Heart left ventricle (tissue), 13 donors: ENCODE measurements at regions not wholly inside any gene's neighbourhood (a gene's known extent, or its start where the extent isn't known, plus 50 kb on each side); places are given as distances from the start of the nearest gene placed in this dataset.

Experiments
- POLR2A ChIP-seq, 2 donors: fragments of 450-650 bp; IDR thresholded peaks; one replicate each; pipeline ENCODE4 v1.6.1; 2017; ENCODE audit warnings: antibody characterized with exemption in 2 of 2, mild to moderate bottlenecking in 2 of 2, moderate library complexity in 2 of 2
- TF ChIP-seq, protein P1 (sequence below), 12 donors: fragments of 200-600 bp; sonication (generic) in 4 of 12; IDR thresholded peaks; one replicate each; pipeline versions ENCODE4 v1.5.0 to v1.8.0; 2018 to 2022; ENCODE audit warnings: antibody characterized with exemption in 12 of 12, mild to moderate bottlenecking in 5 of 12
- donor health status: ischemic (EF 13 %, LVEDD 7.1; RV severe dilation, severe dysfunction).
- donor health status: DM: no; HTN: yes; CAD: no.
- donor health status: DM: no; HTN: no; CAD: no.
- donor health status: ischemic (EF 25% LVEDD 6.9; RV normal size, moderate dysfunction).
- donor health status: ischemic (EF 25% LVEDD 5.7; RV mildly dilated, moderate dysfunction).
- donor health status: ischemic (EF 35%, LVEDD 5.7; RV mildly dilated, moderate dysfunction).
- donor health status: nonischemic (EF 11% LVEDD 7.7; RV severe dilation, severe dysfunction).
- donor health status: DM: yes; HTN: yes; CAD: no.
- donor health status: PGD.
- donor health status: ischemic (EF 29% LVEDD 5.4; RV normal size, mild dysfunction).
- donor health status: nonischemic (EF 23%, LVEDD 6.1; RV moderate dilation, normal function).

DNA sequence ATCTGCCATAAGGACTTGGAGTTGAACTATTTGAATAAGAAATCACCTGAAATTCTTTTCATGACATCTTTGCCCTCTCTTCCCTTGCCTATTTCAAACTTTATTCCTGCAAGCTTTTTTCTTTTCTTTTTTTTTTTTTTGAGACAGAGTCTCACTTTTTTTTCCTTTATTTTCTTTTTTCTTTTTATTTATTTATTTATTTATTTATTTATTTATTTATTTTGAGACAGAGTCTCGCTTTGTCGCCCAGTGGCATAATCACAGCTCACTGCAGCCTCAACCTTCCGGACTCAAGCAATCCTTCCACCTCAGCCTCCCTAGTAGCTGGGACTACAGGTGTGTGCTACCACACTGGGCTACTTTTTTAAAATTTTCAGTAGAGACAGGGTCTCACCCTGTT lies 369.3 kb upstream of the ATP11B start:
- TF ChIP-seq, protein P1, sequence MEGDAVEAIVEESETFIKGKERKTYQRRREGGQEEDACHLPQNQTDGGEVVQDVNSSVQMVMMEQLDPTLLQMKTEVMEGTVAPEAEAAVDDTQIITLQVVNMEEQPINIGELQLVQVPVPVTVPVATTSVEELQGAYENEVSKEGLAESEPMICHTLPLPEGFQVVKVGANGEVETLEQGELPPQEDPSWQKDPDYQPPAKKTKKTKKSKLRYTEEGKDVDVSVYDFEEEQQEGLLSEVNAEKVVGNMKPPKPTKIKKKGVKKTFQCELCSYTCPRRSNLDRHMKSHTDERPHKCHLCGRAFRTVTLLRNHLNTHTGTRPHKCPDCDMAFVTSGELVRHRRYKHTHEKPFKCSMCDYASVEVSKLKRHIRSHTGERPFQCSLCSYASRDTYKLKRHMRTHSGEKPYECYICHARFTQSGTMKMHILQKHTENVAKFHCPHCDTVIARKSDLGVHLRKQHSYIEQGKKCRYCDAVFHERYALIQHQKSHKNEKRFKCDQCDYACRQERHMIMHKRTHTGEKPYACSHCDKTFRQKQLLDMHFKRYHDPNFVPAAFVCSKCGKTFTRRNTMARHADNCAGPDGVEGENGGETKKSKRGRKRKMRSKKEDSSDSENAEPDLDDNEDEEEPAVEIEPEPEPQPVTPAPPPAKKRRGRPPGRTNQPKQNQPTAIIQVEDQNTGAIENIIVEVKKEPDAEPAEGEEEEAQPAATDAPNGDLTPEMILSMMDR (IDR thresholded peaks at IDR 0.05), result no peak
- TF ChIP-seq POLR2A (IDR thresholded peaks at IDR 0.05), result no peak
